Tibial nerve (tissue), 4 donors: ENCODE measurements at regions not wholly inside any gene's neighbourhood (a gene's known extent, or its start where the extent isn't known, plus 50 kb on each side); places are given as distances from the start of the nearest gene placed in this dataset.
A peak's percentile ranks its signal among the peaks of the same experiment; 100 is the strongest.

Source experiments
- DNase-seq, 2 donors: peaks; one replicate each; pipeline ENCODE4 v3.0.0-alpha.2; 2019; ENCODE audit warnings: low spot score in 2 of 2
- H3K27ac ChIP-seq, 4 donors: fragments of 200-600 bp; sonication (generic) in 3 of 4; one replicate each; pipeline ENCODE4 v1.5.1; 2017 to 2019; ENCODE audit warnings: mild to moderate bottlenecking in 1 of 4
- H3K27me3 ChIP-seq, 2 donors: fragments of 200-600 bp; sonication (generic) in 1 of 2; one replicate each; pipeline versions ENCODE4 v1.5.1 to v1.6.0; 2017 to 2019
- H3K36me3 ChIP-seq, 3 donors: fragments of 200-600 bp; sonication (generic); one replicate each; pipeline ENCODE4 v1.5.1; 2018 to 2019
- H3K4me1 ChIP-seq, 4 donors: fragments of 200-600 bp; sonication (generic) in 3 of 4; one replicate each; pipeline ENCODE4 v1.5.1; 2017 to 2019
- H3K4me3 ChIP-seq, 4 donors: fragments of 200-600 bp; sonication (generic) in 3 of 4; one replicate each; pipeline ENCODE4 v1.5.1; 2017 to 2019; ENCODE audit warnings: mild to moderate bottlenecking in 1 of 4, moderate library complexity in 1 of 4
- H3K9me3 ChIP-seq, 4 donors: fragments of 200-600 bp; sonication (generic) in 3 of 4; one replicate each; pipeline ENCODE4 v1.5.1; 2017 to 2019
- CTCF ChIP-seq, 5 experiments: fragments of 200-600 bp in 3 of 5; fragments of 450-650 bp in 2 of 5; sonication (generic) in 3 of 5; IDR thresholded peaks; one replicate each; pipeline ENCODE4 v1.5.1; 2016 to 2019; ENCODE audit warnings: antibody characterized with exemption in 5 of 5, mild to moderate bottlenecking in 3 of 5, moderate library complexity in 2 of 5
- EP300 ChIP-seq, 2 donors: sonication (generic); formaldehyde crosslinking; IDR thresholded peaks; one replicate each; pipeline ENCODE4 v1.6.1; 2017; ENCODE audit warnings: antibody characterized with exemption in 2 of 2, mild to moderate bottlenecking in 1 of 2
- POLR2A ChIP-seq, 2 donors: fragments of 450-650 bp; IDR thresholded peaks; one replicate each; pipeline ENCODE4 v1.6.1; 2017; ENCODE audit warnings: antibody characterized with exemption in 2 of 2, mild to moderate bottlenecking in 2 of 2, moderate library complexity in 2 of 2
- WGBS, 2 donors: methylation state at CpG; one replicate each; pipeline ENCODE4 v1.1.5; 2018; 5-methylcytosine and 5-hydroxymethylcytosine counted together

- no peaks in the 10 kb centered on the region for H3K4me1 ChIP-seq
- WGBS, 2 donors: 53 to 57% methylated on average over 19 of the region's 19 CpGs
- no peak for TF ChIP-seq EP300 (IDR thresholded peaks at IDR 0.05)
- TF ChIP-seq POLR2A (IDR thresholded peaks at IDR 0.05): no peak
- TF ChIP-seq CTCF (IDR thresholded peaks at IDR 0.05): peak in 2 of 5 experiments; percentile 39 to 40
Observed at GRCh38 chr11:114774599-114775361, 96.5 kb downstream of the NXPE2 start.

GRCh38 chr11:114775875-114776621 lies 97.7 kb downstream of the NXPE2 start:
- Histone ChIP-seq H3K27ac (no peak overlapping the region), H3K4me1 (no peaks in the 10 kb centered on the region), H3K36me3 (no peaks in the 10 kb centered on the region), H3K27me3 (no peaks in the 10 kb centered on the region), H3K9me3 (no peaks in the 10 kb centered on the region), H3K4me3 (no peak overlapping the region)
- 65 to 68% methylated on average over 19 of the region's 19 CpGs for WGBS, 2 donors
- TF ChIP-seq EP300 (IDR thresholded peaks at IDR 0.05) (no peak), POLR2A (IDR thresholded peaks at IDR 0.05) (no peak), CTCF (IDR thresholded peaks at IDR 0.05) (no peak)
- no peak for DNase-seq

More at GRCh38 chr11:114774599-114775361, 96.5 kb downstream of the NXPE2 start:
- no peaks in the 10 kb centered on the region for H3K27me3 ChIP-seq
- no peaks in the 10 kb centered on the region for H3K36me3 ChIP-seq
- H3K27ac ChIP-seq: no peak overlapping the region
- no peak overlapping the region for H3K4me3 ChIP-seq
- no peak for DNase-seq
- no peaks in the 10 kb centered on the region for H3K9me3 ChIP-seq

- Histone ChIP-seq H3K4me3 (no peak overlapping the region), H3K9me3 (no peaks in the 10 kb centered on the region), H3K36me3 (no peaks in the 10 kb centered on the region), H3K27me3 (no peaks in the 10 kb centered on the region), H3K27ac (no peak overlapping the region), H3K4me1 (no peaks in the 10 kb centered on the region)
- 90 to 91% methylated on average over 3 of the region's 3 CpGs for WGBS, 2 donors
- TF ChIP-seq CTCF (IDR thresholded peaks at IDR 0.05) (no peak), EP300 (IDR thresholded peaks at IDR 0.05) (no peak), POLR2A (IDR thresholded peaks at IDR 0.05) (no peak)
- no peak for DNase-seq
Observed at GRCh38 chr11:114776956-114777355, 98.6 kb downstream of the NXPE2 start.

- 94 to 96% methylated on average over 10 of the region's 10 CpGs for WGBS, 2 donors
- H3K4me3 ChIP-seq: no peak overlapping the region
- no peak for DNase-seq
- no peaks in the 10 kb centered on the region for H3K9me3 ChIP-seq
- no peak overlapping the region for H3K27ac ChIP-seq
- H3K4me1 ChIP-seq: no peaks in the 10 kb centered on the region
- no peaks in the 10 kb centered on the region for H3K36me3 ChIP-seq
- H3K27me3 ChIP-seq: no peaks in the 10 kb centered on the region
- TF ChIP-seq CTCF (IDR thresholded peaks at IDR 0.05) (no peak), EP300 (IDR thresholded peaks at IDR 0.05) (no peak), POLR2A (IDR thresholded peaks at IDR 0.05) (no peak)
Observed at GRCh38 chr11:114779189-114779588, 100.9 kb downstream of the NXPE2 start.
